IMR-90 (cell line): ENCODE measurements at regions not wholly inside any gene's neighbourhood (a gene's known extent, or its start where the extent isn't known, plus 50 kb on each side); places are given as distances from the start of the nearest gene placed in this dataset.

Source experiments
- ATAC-seq: fragments of 200-7000 bp; cut with Tn5 transposase; 2 replicates; pipeline ENCODE4 v1.9.1; 2020; ENCODE audit warnings: low read depth, mild to moderate bottlenecking, moderate library complexity
- BruUV-seq: library from RNA; stranded (reverse); fragments of 400-500 nt; replicated peaks from 2 replicates; lab custom pipeline; 2021; lab: Mats Ljungman, UMichigan
- CTCF ChIA-PET: fragments of 300-600 bp; formaldehyde crosslinking; extraction: SDS; loops from one replicate; lab custom pipeline; 2021; ENCODE audit warnings: antibody characterized with exemption; lab: Yijun Ruan, JAX
- POLR2A ChIA-PET: fragments of 300-600 bp; sonication (Branson Sonifier 250); formaldehyde crosslinking; loops from one replicate; lab custom pipeline; 2022; ENCODE audit warnings: antibody characterized with exemption; ENCODE audit not compliant: unreplicated experiment; lab: Charles Lee
- DNase-seq: peaks from one replicate; pipeline ENCODE4 v3.0.0; 2013
- H2AFZ ChIP-seq: replicated peaks from 2 replicates; pipeline ENCODE3; 2013; ENCODE audit warnings: low read length, mild to moderate bottlenecking; ENCODE audit not compliant: poor library complexity
- H2AK5ac ChIP-seq: 2 replicates; pipeline ENCODE4 v1.6.1; 2013; ENCODE audit warnings: low read depth, low read length, inconsistent platforms
- H2AK9ac ChIP-seq: replicated peaks from 2 replicates; pipeline ENCODE3; 2013; ENCODE audit warnings: mild to moderate bottlenecking, low read depth, low read length, moderate library complexity; ENCODE audit not compliant: poor library complexity
- H2BK120ac ChIP-seq: 2 replicates; pipeline ENCODE4 v1.6.1; 2013; ENCODE audit warnings: low read depth, low read length, inconsistent platforms
- H2BK15ac ChIP-seq: 3 replicates; pipeline ENCODE4 v1.6.1; 2013; ENCODE audit warnings: low read depth, low read length, inconsistent platforms
- H2BK20ac ChIP-seq: 2 replicates; pipeline ENCODE4 v1.6.1; 2013; ENCODE audit warnings: low read depth, mild to moderate bottlenecking, inconsistent platforms, low read length, moderate library complexity
- H2BK5ac ChIP-seq: 2 replicates; pipeline ENCODE4 v1.6.1; 2013; ENCODE audit warnings: mild to moderate bottlenecking, low read depth, low read length, inconsistent platforms; ENCODE audit not compliant: poor library complexity, severe bottlenecking
- H3K14ac ChIP-seq: replicated peaks from 2 replicates; pipeline ENCODE4 v1.6.1; 2013; ENCODE audit warnings: low read depth, low read length, inconsistent platforms
- H3K18ac ChIP-seq: 2 replicates; pipeline ENCODE4 v1.6.1; 2013; ENCODE audit warnings: low read depth, low read length, control low read depth
- H3K23ac ChIP-seq: 2 replicates; pipeline ENCODE4 v1.6.1; 2013; ENCODE audit warnings: low read depth, low read length, inconsistent platforms
- H3K27ac ChIP-seq: 2 replicates; pipeline ENCODE4 v1.5.1; 2013; ENCODE audit warnings: mild to moderate bottlenecking, control low read depth, low read length; ENCODE audit not compliant: insufficient read depth
- H3K27me3 ChIP-seq: 2 replicates; pipeline ENCODE4 v1.6.1; 2013; ENCODE audit warnings: low read length; ENCODE audit not compliant: control insufficient read depth, insufficient read depth
- H3K36me3 ChIP-seq: 2 replicates; pipeline ENCODE4 v1.6.1; 2013; ENCODE audit warnings: low read length, mixed read lengths; ENCODE audit not compliant: control insufficient read depth, insufficient read depth
- H3K4ac ChIP-seq: 2 replicates; pipeline ENCODE4 v1.6.1; 2013; ENCODE audit warnings: low read depth, low read length, inconsistent platforms
- H3K4me1 ChIP-seq: 2 replicates; pipeline ENCODE4 v1.6.1; 2013; ENCODE audit warnings: low read length, mixed read lengths; ENCODE audit not compliant: control insufficient read depth, insufficient read depth
- H3K4me2 ChIP-seq: 2 replicates; pipeline ENCODE4 v1.6.1; 2013; ENCODE audit warnings: low read depth, mild to moderate bottlenecking, control low read depth, low read length, moderate library complexity
- H3K4me3 ChIP-seq: 2 replicates; pipeline ENCODE4 v1.5.1; 2013; ENCODE audit warnings: low read depth, mild to moderate bottlenecking, control low read depth, low read length, moderate library complexity; ENCODE audit not compliant: insufficient read depth
- H3K56ac ChIP-seq: 2 replicates; pipeline ENCODE4 v1.6.1; 2013; ENCODE audit warnings: low read length, inconsistent platforms; ENCODE audit not compliant: insufficient read depth; ENCODE audit errors: extremely low read depth
- H3K79me1 ChIP-seq, 2 experiments: 2 replicates each; pipeline ENCODE4 v1.6.1; 2013; ENCODE audit warnings: low read length in 2 of 2, inconsistent platforms in 1 of 2, low read depth in 1 of 2
- H3K9ac ChIP-seq: 2 replicates; pipeline ENCODE4 v1.6.1; 2013; ENCODE audit warnings: low read depth, low read length, control low read depth
- H3K9me1 ChIP-seq: 2 replicates; pipeline ENCODE4 v1.6.1; 2013; ENCODE audit warnings: low read length, inconsistent platforms; ENCODE audit not compliant: insufficient read depth
- H3K9me3 ChIP-seq: 2 replicates; pipeline ENCODE4 v1.6.1; 2013; ENCODE audit warnings: low read length; ENCODE audit not compliant: control insufficient read depth, insufficient read depth
- H4K20me1 ChIP-seq: 2 replicates; pipeline ENCODE4 v1.6.1; 2013; ENCODE audit warnings: low read length, inconsistent platforms; ENCODE audit not compliant: insufficient read depth
- H4K5ac ChIP-seq: 2 replicates; pipeline ENCODE4 v1.6.1; 2013; ENCODE audit warnings: mild to moderate bottlenecking, low read depth, low read length, control low read depth
- H4K8ac ChIP-seq, 2 experiments: 2 replicates each; pipeline ENCODE4 v1.6.1; 2013; ENCODE audit warnings: low read depth in 2 of 2, low read length in 2 of 2, control low read depth in 1 of 2, inconsistent platforms in 1 of 2
- H4K91ac ChIP-seq: 2 replicates; pipeline ENCODE4 v1.6.1; 2013; ENCODE audit warnings: low read depth, low read length, inconsistent platforms; ENCODE audit not compliant: insufficient read depth
- BHLHE40 ChIP-seq: fragments of 150-350 bp; IDR thresholded peaks from 2 replicates; pipeline ENCODE4 v1.6.1; 2016; ENCODE audit warnings: mild to moderate bottlenecking, low read depth, low read length
- CEBPB ChIP-seq: IDR thresholded peaks from 2 replicates; pipeline ENCODE4 v1.6.1; 2012; ENCODE audit warnings: low read depth, low read length, improper control_type of control experiment
- CTCF ChIP-seq: conservative IDR thresholded peaks from 2 replicates; pipeline ENCODE4 v1.5.1; 2012; ENCODE audit warnings: mild to moderate bottlenecking, low read depth, low read length, improper control_type of control experiment
- MAFK ChIP-seq: IDR thresholded peaks from 2 replicates; pipeline ENCODE4 v1.6.1; 2012; ENCODE audit warnings: low read depth, low read length, improper control_type of control experiment
- MAZ ChIP-seq: IDR thresholded peaks from 2 replicates; pipeline ENCODE4 v1.6.1; 2012; ENCODE audit warnings: low read depth, mild to moderate bottlenecking, low read length, improper control_type of control experiment, moderate library complexity, borderline replicate concordance
- RCOR1 ChIP-seq: IDR thresholded peaks from 2 replicates; pipeline ENCODE4 v1.6.1; 2012; ENCODE audit warnings: mild to moderate bottlenecking, low read length, improper control_type of control experiment; ENCODE audit not compliant: insufficient replicate concordance
- RFX5 ChIP-seq: IDR thresholded peaks from 2 replicates; pipeline ENCODE4 v1.8.0; 2012; ENCODE audit warnings: low read depth, mild to moderate bottlenecking, low read length, moderate library complexity
- SMC3 ChIP-seq: fragments of 150-350 bp; IDR thresholded peaks from 2 replicates; pipeline ENCODE4 v1.6.1; 2016; ENCODE audit warnings: low read depth, mild to moderate bottlenecking, antibody characterized with exemption, low read length, moderate library complexity
- USF2 ChIP-seq: fragments of 150-350 bp; IDR thresholded peaks from 2 replicates; pipeline ENCODE4 v1.6.1; 2017; ENCODE audit warnings: mild to moderate bottlenecking, antibody characterized with exemption, low read length, low read depth
- WGBS, 2 experiments: methylation state at CpG; one replicate each; pipeline versions ENCODE4 v1.1.5 to v1.1.7; 2013; ENCODE audit warnings: missing lambda C conversion rate in 2 of 2; ENCODE audit not compliant: insufficient read length in 1 of 2; ENCODE audit errors: extremely low coverage in 2 of 2; 5-methylcytosine and 5-hydroxymethylcytosine counted together
- dilution Hi-C: fragments of 300-500 bp; cut with HindIII; formaldehyde crosslinking; loops from one replicate; pipeline ENCODE4 v1.14.3; 2018; ENCODE audit warnings: low sequenced_read_pairs; ENCODE audit not compliant: unreplicated experiment
- in situ Hi-C: fragments of 300-500 bp; cut with MboI; formaldehyde crosslinking; loops from 3 replicates; pipeline ENCODE4 v1.14.3; 2019; ENCODE audit warnings: low sequenced_read_pairs, inconsistent platforms, mixed read lengths
- intact Hi-C: fragments of 100-400 bp; cut with micrococcal nuclease; formaldehyde crosslinking; loops from 2 replicates; pipeline ENCODE4 v1.10.0; 2022

GRCh38 chr5:74070766-74071165 lies 444.8 kb downstream of the ARHGEF28 start:
- H3K4me3 ChIP-seq = no peak overlapping the region
- H2BK20ac ChIP-seq = no peak overlapping the region
- no peak overlapping the region for H4K91ac ChIP-seq
- H3K36me3 ChIP-seq = no peaks in the 10 kb centered on the region
- dilution Hi-C loops (no loop called here), in situ Hi-C loops (no loop called here), intact Hi-C loops (no loop called here)
- H3K9me3 ChIP-seq = no peaks in the 10 kb centered on the region
- no peak overlapping the region for H3K9ac ChIP-seq
- no peak overlapping the region for H4K5ac ChIP-seq
- CTCF ChIA-PET = no interaction called here
- H3K4me2 ChIP-seq = no peak overlapping the region
- no peaks in the 10 kb centered on the region for H3K4me1 ChIP-seq
- DNase-seq (no peak), ATAC-seq (no peak)
- H3K14ac ChIP-seq = no peak overlapping the region
- no peak overlapping the region for H2AK5ac ChIP-seq
- no CpG with 5 or more reads among the region's 3 CpGs for WGBS, 2 experiments
- H2BK5ac ChIP-seq = no peak overlapping the region
- POLR2A ChIA-PET = no interaction called here
- H4K8ac ChIP-seq = no peak overlapping the region
- no peak overlapping the region for H2AFZ ChIP-seq
- no peaks in the 10 kb centered on the region for H4K20me1 ChIP-seq
- no peak overlapping the region for H3K27ac ChIP-seq
- peaks cover 10% of the 10 kb centered on the region for H3K27me3 ChIP-seq
- no peaks in the 10 kb centered on the region for H3K9me1 ChIP-seq
- H3K23ac ChIP-seq = no peak overlapping the region
- no TSS peak for BruUV-seq
- no peak for TF ChIP-seq USF2
- TF ChIP-seq BHLHE40 = no peak
- TF ChIP-seq MAFK = no peak
- no peak for TF ChIP-seq CEBPB
- TF ChIP-seq CTCF = no peak
- no peak for TF ChIP-seq SMC3
- no peak for TF ChIP-seq RFX5
- no peak for TF ChIP-seq MAZ
- no peak for TF ChIP-seq RCOR1
- H3K79me1 ChIP-seq = no peaks in the 10 kb centered on the region
- peak overlapping the region; percentile 35 for H2AK9ac ChIP-seq
- no peak overlapping the region for H3K56ac ChIP-seq
- no peak overlapping the region for H3K4ac ChIP-seq
- H2BK120ac ChIP-seq = no peak overlapping the region
- no peak overlapping the region for H3K18ac ChIP-seq
- H2BK15ac ChIP-seq = no peak overlapping the region
